NCI-H1694 treated with DMSO at 0.1 percent for 48 hours (cell line): ENCODE measurements at regions not wholly inside any gene's neighbourhood (a gene's known extent, or its start where the extent isn't known, plus 50 kb on each side); places are given as distances from the start of the nearest gene placed in this dataset.

Experiments
- DNase-seq: peaks from one replicate; lab custom pipeline; 2025; lab: John Stamatoyannopoulos, UW

DNA sequence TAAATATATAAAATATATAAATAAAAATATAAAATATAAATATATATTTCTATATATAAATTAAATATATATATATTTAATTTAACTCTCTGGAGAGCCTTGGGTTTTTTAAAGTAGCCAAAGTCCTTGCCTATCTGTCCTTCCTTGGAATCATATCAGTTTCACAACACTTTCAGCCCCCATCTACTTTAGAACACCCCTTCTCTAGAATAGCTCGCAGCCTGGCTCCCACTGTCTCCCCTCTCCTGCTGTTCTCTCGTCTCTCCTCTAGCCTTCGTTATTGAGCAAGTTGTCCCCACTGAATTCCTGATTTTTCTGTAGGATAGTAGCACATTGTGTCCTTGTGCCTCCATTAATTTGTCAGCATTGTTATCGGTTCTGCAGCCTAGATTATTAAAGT, 677.0 kb downstream of the RNF144A start:
- DNase-seq: peak; percentile 88

DNA sequence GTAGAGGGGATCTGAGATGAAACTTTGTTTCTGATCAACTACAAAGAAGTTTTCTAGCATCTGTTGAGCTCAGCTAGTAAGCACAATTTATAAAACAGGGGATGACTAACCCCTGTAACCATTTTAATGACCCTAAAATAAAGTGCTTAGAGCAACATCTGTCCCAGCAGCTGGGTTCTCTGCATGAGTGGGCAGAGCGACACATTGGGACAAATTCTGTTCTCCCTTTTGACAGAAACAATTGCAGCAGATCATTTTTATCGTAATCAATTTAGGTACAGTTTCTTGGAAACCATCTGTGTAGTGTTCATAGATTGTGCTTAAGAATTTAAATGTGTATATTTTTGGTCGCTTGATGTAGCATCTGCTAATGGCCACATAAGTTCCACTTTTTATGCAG, 678.0 kb downstream of the RNF144A start:
- peak; percentile 98 for DNase-seq

DNA sequence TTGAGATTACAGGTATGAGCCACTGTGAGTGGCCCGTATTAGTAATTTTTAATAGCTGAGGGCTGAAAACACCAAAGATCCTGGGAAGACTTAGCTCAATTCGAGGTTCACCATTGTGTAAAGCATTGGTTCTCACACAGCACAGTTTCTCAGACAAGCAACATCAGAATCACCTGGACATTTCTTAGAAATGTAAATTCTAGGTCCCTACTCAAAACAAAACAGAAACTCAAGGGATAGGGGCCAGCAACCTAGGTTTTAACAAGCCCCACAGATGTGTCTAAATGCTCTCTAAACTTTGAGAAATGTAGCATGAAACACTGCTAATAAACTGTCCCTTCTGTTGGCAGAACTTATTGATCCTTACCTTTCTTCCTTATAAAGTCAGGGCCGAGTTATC, 681.2 kb downstream of the RNF144A start:
- DNase-seq: no peak

DNA sequence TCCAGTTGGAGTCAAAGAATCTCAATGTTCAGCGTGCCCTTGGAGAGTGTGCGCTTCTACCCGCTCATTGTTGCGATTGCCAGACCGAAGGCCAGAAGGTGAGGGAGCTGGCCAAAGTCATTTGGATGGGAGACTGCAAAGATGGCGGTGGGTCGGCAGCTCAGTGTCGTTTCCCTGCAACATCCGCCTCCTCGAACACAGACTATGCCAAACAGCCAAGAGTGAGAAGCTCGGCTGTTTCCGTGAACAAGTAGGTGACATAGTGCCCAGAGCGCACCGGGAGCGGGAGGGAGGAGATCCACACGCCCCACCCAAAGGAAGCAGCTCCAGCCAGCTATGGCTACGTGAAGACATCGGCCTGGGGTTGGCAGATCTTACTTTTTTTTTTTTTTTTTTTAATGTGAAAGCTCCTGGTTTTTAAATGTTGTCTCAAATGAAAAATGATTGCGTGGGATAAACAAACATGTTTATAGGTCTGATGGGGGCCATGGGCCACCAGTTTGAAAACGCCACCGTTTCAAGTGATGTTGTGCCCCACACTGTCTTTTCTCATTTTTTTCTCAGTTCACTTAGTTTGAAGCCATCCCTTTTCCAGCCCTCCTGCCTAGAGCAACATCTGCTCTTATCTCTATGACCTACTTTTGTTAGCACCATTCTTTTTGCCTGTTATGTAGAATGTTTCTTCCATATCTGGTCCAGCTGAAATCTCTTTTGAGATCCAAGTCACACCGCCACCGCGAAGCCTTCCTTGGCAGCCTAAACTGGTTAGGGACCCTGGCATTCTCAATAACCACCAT, 682.4 kb downstream of the RNF144A start:
- no peak for DNase-seq

DNA sequence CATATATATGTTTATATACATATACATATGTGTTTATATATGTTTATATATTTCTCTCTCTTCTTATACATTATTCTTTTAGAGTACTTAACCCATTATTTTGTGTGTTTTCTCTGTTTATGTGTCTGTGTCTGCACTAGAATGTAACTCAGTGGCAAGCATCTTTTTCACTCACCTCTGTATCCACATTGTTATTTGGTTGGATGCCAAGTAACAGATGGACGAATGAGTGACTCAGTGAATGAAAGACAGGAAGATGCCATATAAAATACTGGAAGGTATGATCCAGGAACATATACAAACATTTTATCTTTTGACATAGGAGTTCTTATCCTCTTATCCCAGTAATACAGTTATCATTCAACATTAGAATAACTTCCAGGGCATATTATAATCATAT, 684.8 kb downstream of the RNF144A start:
- peak; percentile 44 for DNase-seq

DNA sequence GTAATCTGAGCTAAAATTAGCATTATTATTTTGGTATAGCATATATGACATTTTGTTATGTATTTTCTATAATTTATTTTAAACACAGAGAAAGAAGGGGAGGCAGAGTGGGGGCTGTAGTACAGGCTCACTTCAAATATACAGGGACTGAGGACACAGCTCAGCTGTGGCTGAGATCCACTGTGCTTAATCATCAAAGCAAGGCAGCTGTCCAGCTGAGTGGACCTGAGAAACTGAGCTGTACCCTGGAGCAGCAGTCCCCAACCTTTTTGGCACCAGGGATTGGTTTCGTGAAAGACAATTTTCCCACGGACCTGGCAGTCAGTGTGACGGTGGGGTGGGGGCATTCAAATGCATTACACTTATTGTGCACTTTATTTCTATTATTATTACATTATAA, 687.2 kb downstream of the RNF144A start:
- no peak for DNase-seq

DNA sequence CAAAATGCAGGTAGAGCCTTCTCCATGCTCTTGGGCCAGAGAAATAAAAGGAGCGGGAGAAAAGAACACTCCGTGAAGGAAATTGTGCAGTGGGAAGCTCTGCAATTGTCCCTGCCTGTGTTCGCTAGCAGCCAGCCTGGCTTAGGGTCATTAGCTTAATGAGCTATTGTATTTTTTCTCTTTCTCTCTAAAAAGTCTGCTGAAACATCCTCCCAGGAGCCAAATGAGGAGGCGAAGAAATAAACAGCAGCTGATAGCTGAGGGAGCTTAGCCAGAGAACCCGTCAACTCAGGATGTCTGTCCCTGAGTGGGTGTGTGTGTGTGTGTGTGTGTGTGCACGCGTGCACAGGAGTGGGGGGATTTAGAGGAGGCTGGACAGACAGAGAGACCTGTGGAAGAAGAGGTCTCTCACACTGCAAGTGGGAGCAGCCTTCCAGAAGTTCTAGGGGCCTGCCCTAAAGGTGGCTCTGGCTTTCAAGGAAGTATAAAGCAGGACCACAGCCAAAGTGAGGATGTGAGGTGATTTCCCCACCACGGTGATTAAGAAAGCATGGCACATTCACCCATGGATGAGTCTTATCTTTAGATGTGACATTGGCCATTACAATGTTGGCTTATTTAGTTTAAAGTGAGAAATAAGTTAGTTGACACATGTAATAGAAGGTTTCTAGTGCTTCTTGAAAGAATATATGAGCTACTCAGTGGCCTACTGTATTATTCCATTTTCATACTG, 690.4 kb downstream of the RNF144A start:
- DNase-seq: no peak

DNA sequence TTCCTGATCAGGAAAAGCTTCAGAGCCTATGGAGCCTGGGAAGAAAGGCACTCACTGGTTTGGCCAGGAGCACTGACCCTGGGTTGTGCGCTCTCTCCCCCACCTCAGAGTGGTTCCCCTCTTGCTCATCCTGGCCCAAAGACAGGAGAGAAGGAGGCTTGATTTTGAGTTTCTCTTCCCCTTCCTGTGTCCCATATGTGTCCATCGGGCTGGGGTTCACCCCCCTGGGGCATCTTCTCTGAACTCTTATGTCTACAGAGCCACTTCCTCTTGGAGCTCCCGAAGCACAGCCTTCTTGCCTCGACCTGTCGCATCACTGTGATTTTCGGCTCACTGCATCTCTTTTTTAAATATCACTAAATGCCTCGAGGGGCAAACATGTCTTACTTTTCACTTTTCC, 692.3 kb downstream of the RNF144A start:
- no peak for DNase-seq

DNA sequence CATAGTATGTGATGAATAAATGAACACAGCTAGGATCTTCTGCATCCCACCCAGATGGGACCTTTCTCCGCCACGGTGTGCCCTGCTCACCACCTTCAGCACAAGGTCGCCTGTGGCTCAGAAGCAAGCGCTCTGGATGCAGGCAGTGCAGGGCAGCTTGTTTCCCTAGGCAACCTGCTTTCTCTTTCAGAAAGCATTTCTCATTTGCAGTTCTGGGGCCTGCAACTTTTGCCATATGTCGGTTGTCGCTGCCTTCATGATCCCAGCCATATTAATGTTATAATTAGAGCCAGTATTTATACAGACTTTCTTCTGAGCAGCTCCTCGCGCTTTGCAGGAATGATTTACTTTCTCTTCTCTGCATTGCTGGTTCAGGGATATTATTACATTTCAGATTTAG, 692.8 kb downstream of the RNF144A start:
- peak; percentile 99 for DNase-seq

DNA sequence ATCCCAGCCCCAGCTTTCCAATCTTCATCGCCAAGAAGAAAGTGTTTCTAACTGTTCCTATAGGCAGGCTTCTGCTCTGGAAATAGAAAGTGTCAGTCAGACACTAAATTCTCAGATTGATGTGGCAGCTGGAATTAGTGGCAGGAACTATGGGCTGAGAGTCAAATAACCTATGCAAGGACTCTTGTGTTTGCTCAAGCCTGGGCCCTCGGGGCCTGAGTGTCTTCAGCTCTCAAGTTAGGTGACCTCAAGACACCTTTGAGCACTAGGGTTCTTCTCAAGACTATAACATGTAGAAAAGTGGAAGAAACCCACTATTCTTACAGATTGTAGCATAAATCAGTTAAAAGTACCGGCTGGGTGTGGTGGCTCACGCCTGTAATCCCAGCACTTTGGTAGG, 694.5 kb downstream of the RNF144A start:
- no peak for DNase-seq

DNA sequence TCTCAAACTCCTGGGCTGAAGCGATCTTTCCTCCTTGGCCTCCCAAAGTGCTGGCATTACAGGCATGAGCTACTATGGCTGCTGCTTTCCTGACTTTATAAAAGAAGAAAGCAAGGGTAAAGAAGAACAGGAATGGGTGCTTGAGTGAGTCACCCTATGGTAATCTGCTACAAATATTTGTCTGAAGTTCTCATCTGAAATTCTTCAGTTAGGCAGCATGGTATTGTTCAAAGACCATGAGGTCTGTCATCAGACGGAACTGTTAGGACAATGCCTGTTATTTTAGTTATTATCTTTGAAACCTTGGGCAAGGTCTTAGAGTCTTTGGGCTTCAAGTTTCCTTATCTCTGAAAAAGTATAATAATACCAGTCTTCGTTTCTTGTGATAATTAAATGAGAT, 695.8 kb downstream of the RNF144A start:
- no peak for DNase-seq

DNA sequence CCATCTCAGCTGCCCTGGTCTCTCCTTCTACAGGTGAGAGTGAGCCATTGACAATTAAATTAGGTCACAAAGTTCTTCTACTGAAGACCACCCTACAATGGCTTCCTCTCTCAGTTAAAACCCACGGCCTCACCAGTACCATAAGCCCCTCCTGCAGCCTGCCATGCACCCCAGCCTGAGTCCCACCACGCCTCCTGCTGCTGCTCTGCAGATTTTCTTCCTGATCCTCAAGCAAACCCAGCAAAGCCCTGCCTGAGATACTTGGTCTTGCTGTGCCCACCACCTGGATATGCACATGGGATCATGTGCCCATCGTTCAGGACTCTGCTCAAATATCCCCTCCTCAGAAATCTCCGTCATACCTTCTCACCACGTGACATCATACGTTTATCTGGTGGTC, 696.6 kb downstream of the RNF144A start:
- DNase-seq: no peak

DNA sequence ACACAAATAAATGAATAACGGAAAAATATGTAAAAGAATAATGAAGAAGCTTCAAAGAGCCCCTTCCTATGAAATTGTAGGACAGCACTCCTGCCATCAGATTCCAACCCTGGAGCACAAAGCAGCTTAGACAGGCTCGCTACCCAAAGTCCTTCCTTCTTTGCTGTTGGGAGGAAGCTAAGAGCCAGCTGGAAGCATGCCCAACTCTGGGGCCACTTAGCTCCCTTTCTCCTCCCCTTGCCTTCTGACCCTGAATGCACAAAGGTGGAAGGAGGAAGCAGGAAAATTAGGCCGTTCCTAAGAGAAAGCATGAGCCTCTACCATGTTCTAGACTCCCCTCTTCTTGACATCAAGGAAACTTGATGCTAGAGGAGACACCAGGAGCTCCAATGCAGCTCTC, 700.8 kb downstream of the RNF144A start:
- no peak for DNase-seq

DNA sequence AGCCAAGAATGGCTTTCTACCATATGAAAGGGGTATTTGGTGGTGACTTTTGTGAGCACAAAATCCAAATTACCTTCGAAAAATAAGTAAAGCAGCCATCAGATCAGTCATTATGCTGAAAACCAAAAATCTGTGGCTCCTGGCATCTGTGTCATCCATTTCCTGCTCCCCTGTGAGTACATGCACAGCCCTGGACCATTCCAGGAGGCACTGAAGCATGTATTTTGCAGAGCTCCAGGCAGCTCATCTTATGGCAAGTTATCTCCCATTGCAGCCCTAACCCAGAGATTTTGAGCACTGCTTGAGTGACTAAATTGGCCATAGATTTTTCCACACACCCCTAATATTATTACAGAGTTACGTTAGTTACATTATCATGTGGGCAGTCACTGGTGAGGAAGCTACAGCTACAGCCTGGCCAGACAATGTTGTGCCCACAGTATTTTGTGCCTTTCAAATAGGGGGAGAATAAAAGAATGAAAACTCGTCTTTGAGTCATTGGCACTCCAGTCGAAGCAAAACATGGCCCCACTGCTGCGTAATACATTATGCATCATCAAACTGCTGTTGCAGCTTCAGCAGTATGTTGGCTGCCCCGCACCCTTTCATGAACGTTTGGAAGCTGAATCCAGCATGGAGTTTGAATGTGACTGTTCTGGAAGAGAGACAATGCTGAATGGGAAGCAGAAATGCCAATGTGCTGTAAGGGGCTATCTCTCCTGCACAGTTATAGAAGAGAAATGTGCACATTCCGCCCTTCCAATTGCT, 702.2 kb downstream of the RNF144A start:
- DNase-seq: no peak

DNA sequence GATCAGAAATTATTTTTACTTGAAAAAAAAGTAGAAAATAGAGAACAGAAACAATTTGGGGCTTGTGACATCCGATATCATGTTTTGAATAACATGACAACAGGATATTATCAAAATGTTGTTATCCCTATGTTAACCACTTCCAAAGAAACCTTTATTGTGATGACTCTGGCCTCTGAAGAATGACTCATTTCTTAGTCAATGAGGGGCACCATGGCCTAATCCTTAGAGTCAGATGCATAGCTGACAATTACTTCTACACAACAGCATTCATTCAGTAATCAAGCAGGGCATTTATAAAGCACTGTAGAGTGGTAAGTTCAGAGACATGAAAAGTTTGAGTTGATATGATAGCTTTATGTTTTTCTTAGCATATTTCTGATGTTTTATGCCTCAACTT, 703.0 kb downstream of the RNF144A start:
- DNase-seq: no peak

DNA sequence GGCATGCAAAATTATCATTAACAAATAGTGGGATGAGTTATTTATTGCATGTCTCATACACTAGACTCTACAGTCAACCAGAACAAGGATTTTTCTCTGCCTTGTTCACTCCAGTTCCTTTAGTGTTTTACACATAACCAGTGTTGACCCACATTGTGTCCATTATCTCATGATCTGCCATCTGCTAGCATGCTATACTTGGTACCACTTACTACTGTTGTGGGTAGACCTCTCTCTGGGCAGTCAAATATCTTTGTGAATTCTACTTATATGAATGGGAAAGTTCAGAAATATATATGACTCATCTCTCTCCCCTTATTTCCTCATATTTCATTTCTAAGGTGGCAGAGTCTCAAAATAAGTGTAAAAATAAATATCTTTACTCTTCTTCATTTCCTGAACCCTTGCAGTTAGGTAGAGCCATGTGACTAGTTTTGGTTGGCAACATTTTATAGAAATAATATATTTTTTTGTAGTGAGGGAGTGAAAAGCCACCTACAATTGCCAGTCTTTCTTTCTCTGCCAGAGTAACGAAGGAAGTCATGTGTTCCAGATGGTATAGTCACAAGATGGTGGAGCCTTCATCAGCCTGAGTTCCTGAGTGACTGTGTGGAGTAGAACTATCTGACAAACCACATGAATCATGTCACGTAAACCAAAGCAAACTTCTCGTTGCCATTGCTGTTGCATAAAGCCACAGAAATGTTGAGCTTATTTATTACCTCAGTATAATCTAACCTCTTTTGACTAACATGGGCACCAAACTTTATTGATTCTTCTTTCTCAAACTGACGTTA, 704.0 kb downstream of the RNF144A start:
- DNase-seq: no peak

DNA sequence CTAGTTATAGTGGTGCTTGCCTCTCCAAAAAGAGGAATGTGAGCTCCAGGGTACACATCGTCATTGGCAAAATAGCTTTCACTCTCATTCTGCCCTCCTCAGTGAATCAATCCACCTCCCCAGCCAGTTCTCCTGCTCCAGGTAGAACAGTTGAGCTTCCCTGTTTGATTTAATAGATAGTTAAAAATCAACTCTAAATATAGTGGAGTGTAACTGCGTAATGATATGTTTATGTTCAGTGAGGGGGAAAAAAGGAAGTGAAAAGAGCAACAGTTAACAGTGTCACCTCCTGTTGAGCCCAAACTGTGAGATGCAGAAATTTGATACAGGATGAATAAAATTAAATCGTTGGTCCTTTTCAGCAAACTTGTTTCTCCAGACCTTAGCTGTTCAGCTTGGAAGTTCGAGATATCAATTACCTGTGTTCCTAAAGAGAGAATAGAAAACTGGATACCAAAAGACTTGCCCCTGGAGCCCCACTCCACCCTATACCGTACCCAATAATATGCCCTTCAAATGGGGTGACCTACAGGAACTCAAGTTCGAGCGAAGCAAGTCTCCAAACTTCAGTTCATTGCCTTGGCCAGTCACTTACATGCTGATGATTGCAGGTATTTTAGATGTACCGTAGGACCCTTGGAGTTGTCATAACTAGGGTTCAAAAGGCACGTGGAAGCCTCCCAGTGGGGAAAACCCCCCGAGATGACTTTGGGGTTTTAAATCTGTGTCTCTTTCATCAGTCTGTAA, 708.4 kb downstream of the RNF144A start:
- DNase-seq: no peak

DNA sequence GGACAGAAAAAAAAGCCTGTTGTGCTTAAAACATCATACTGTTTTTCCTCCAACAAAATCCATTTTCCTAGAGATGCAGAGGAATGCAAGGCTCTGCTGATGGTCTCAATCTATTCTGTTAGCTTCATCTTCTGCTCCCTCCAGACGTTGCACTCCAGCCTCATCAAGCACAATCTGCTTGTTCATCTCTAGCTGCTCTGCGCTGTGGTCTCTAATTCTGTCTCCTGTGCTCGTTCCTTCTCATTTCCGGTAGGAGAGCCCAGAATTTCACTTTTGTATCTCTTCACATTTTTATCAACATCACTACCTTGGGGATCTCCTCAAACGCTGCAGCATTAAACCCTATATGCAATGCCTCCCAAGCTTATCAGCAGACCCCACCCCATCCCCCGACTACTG, 708.9 kb downstream of the RNF144A start:
- no peak for DNase-seq

DNA sequence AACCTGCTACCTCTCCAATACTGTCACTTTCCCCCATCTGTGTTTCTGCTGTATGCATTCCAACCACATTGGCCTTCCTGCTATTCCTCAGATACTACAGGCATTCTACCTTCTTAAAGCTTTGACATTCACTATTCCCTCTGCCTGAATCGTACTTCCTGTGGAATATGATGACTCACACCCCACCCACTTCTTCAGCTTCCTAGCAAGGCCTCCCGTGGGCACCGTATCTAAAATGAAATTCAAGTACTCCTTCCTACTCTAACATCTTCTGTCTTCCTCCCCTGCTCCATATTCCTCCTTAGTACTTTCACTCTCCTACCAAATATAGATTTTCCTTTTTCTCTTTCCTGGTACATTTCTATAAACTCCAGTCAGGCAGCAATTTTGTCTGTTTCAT, 710.4 kb downstream of the RNF144A start:
- DNase-seq: no peak

DNA sequence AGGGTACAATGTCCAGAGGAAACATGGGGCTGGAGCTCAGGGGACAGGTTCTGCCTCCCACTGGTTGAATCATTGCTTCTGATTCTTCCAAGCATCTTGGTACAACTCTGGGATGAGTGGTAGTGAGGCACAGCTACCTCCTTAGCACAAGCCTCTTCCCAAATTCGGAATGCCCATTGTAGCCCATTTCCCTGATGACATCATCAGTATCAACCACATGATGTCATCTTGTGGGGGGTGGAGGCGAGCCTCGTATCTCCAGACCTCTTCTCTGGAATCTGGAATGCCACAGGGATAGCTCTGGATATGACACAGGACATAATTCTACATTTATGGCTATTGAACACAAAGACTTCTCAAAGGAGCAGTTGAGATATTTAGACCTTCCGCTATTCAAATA, 715.2 kb downstream of the RNF144A start:
- no peak for DNase-seq

DNA sequence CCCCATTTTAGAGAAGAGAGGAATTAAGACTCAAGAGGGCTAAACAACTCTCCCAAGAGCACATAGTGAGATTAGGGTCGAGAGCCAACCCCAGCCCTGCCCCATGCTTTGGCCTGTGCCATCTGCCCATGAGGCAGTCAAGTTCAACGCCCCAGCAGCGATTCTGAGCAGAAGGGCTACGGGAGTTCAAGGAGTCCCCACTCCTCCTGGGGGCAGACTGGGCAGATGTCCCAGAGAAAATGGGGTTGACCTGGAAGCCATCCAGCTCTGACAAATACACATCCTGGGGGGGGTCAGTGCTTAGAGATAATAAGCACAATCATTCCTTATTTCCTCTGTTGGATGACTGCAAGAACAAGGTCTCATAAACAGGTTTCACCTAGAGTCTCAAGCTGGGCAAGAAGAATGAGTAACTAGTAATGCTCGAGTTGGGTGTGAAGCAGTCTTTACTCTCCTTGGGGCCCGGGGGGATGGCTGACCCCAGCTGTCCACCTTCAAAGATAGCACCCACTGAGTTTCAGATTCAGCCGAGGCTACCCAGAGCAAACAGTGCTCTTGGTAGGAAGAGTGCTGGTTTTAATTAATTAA, 716.4 kb downstream of the RNF144A start:
- no peak for DNase-seq
